GM18499 (cell line): ENCODE measurements at regions not wholly inside any gene's neighbourhood (a gene's known extent, or its start where the extent isn't known, plus 50 kb on each side); places are given as distances from the start of the nearest gene placed in this dataset.

Source experiments
- ATAC-seq: cut with Tn5 transposase; IDR thresholded peaks from one replicate; pipeline ENCODE4 v1.9.1; 2021; ENCODE audit warnings: moderate number of reproducible peaks; ENCODE audit not compliant: insufficient read depth, unreplicated experiment

- no peak for ATAC-seq
Measured at GRCh38 chr10:60446070-60446833, 56.6 kb upstream of the ANK3 start.

- ATAC-seq: no peak
Measured at GRCh38 chr10:60444494-60445064, 54.9 kb upstream of the ANK3 start.

- no peak for ATAC-seq
Measured at GRCh38 chr10:60443346-60443745, 53.7 kb upstream of the ANK3 start.

GRCh38 chr10:60441515-60441914 is 51.8 kb upstream of the ANK3 start:
- no peak for ATAC-seq

GRCh38 chr10:60439641-60440040 is 50.0 kb upstream of the ANK3 start:
- no peak for ATAC-seq
